ENCODE measurements at regions not wholly inside any gene's neighbourhood (a gene's known extent, or its start where the extent isn't known, plus 50 kb on each side); places are given as distances from the start of the nearest gene placed in this dataset.
A peak's percentile ranks its signal among the peaks of the same experiment; 100 is the strongest.

DNA sequence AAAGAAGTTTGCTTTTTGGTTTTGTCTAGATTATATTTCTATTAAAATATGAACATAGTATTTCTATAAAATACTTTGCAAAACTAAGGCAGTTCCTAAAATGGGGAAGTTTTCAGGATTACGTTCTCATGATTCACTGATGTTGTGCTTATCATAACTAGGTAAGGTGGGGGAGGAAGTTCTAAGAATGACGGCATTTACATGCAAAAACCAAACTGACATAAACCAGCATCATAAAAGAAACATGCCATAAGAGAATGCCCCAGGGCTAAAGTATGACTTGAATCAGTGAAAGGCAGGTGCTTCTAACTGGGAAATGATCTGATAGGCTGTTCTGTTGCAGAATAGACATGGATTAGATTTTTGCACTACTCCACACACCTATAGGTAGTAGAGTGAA is 204.7 kb upstream of the JADE1 start:
- no peak overlapping the region for H3K27ac Mint-ChIP-seq
- H3K36me3 Mint-ChIP-seq (ENCODE audit: low read depth) = no peaks in the 10 kb centered on the region
- H3K4me1 Mint-ChIP-seq = peaks cover 21% of the 10 kb centered on the region
- DNase-seq = no peak
- TF ChIP-seq, protein P1, sequence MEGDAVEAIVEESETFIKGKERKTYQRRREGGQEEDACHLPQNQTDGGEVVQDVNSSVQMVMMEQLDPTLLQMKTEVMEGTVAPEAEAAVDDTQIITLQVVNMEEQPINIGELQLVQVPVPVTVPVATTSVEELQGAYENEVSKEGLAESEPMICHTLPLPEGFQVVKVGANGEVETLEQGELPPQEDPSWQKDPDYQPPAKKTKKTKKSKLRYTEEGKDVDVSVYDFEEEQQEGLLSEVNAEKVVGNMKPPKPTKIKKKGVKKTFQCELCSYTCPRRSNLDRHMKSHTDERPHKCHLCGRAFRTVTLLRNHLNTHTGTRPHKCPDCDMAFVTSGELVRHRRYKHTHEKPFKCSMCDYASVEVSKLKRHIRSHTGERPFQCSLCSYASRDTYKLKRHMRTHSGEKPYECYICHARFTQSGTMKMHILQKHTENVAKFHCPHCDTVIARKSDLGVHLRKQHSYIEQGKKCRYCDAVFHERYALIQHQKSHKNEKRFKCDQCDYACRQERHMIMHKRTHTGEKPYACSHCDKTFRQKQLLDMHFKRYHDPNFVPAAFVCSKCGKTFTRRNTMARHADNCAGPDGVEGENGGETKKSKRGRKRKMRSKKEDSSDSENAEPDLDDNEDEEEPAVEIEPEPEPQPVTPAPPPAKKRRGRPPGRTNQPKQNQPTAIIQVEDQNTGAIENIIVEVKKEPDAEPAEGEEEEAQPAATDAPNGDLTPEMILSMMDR (IDR thresholded peaks at IDR 0.05) = no peak
- H3K9me3 Mint-ChIP-seq = no peaks in the 10 kb centered on the region
- H3K27me3 Mint-ChIP-seq (ENCODE audit: low read depth, poor library complexity) = no peaks in the 10 kb centered on the region
- no peak overlapping the region for H3K4me3 Mint-ChIP-seq

DNA sequence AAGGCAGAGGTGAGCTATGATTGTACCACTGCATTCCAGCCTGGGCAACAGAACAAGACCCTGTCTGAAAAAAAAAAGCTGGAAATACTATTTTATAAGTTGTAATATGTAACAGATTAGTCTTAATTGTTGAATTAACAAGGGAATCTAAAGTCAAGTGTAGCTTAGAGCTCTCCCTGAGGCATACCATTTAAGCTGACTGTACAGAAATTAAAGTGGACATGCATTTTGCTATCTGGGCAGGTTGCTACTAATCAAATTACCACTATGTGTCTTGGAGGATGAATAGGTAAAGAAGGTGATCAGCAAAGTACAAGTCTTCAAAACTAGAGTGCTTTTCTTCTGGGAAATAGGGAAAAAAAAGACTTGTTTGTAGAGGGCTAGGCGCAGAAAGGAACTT is 205.3 kb upstream of the JADE1 start:
- H3K27me3 Mint-ChIP-seq (ENCODE audit: low read depth, poor library complexity) = no peaks in the 10 kb centered on the region
- no peak overlapping the region for H3K27ac Mint-ChIP-seq
- TF ChIP-seq, protein P1 (IDR thresholded peaks at IDR 0.05) = no peak
- H3K36me3 Mint-ChIP-seq (ENCODE audit: low read depth) = no peaks in the 10 kb centered on the region
- peaks cover 27% of the 10 kb centered on the region for H3K4me1 Mint-ChIP-seq
- no peak for DNase-seq
- no peak overlapping the region for H3K4me3 Mint-ChIP-seq
- no peaks in the 10 kb centered on the region for H3K9me3 Mint-ChIP-seq

GRCh38 chr4:128603081-128603480 is 206.4 kb upstream of the JADE1 start:
- TF ChIP-seq, protein P1 (IDR thresholded peaks at IDR 0.05) = no peak
- H3K4me1 Mint-ChIP-seq = peaks cover 39% of the 10 kb centered on the region

GRCh38 chr4:128601991-128602695 is 207.4 kb upstream of the JADE1 start:
- no peak overlapping the region for H3K27ac Mint-ChIP-seq
- peaks cover 7% of the 10 kb centered on the region for H3K9me3 Mint-ChIP-seq
- no peaks in the 10 kb centered on the region for H3K36me3 Mint-ChIP-seq (ENCODE audit: low read depth)
- no peak overlapping the region for H3K4me3 Mint-ChIP-seq
- H3K27me3 Mint-ChIP-seq (ENCODE audit: low read depth, poor library complexity) = peaks cover 3% of the 10 kb centered on the region
- DNase-seq = no peak
- peaks cover 48% of the 10 kb centered on the region for H3K4me1 Mint-ChIP-seq
- TF ChIP-seq, protein P1 (IDR thresholded peaks at IDR 0.05) = no peak

More at GRCh38 chr4:128603081-128603480, 206.4 kb upstream of the JADE1 start:
- H3K36me3 Mint-ChIP-seq (ENCODE audit: low read depth) = no peaks in the 10 kb centered on the region
- no peak overlapping the region for H3K27ac Mint-ChIP-seq
- H3K9me3 Mint-ChIP-seq = peaks cover 7% of the 10 kb centered on the region
- no peak for DNase-seq
- H3K27me3 Mint-ChIP-seq (ENCODE audit: low read depth, poor library complexity) = peaks cover 3% of the 10 kb centered on the region
- no peak overlapping the region for H3K4me3 Mint-ChIP-seq

DNA sequence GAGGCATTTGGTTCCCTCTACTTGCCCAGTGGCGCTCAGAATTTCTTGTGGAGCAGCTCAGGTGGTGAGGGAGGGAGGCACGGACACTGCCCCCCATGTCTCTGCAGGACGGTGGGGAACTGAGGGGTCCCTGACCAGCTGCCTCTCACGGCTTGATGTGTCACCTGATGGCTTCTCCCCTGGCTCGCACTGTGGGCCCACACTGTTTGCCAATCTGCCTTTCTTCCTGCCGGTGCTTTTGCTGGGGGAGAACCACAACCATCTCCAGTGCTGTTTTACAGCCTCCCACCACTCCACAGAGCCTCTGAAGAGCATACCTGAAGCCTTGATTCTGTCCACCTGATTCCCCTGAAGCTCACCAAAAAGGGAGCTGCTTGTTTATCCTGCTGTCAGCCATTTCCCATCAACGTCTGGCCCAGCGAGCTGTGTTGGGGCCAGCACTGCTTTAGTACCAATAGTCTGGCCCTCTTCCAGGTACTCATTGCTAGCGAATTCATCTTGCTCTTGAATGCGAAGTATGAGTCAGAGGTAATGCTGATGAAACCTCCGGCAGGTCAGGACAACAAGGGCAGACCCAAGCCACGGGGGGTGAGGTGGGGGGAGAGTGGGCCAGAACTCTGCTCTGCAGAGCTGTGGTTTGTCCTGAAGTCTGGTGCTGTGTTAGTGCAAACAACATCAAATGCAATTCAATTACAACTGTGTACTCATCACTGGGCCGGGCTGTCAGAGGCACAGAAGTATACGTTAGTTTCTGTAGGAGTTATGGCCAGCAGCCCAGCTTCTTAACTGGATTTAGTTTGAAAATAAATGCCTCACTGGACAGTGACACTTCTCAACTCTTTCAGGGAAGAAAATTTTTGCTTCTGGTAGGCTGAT is 208.3 kb upstream of the JADE1 start:
- H3K36me3 Mint-ChIP-seq (ENCODE audit: low read depth) = peaks cover 4% of the 10 kb centered on the region
- peak overlapping the region; percentile 31 for H3K4me3 Mint-ChIP-seq
- H3K4me1 Mint-ChIP-seq = peaks cover 57% of the 10 kb centered on the region
- H3K9me3 Mint-ChIP-seq = peaks cover 13% of the 10 kb centered on the region
- peak overlapping the region; percentile 89 for H3K27ac Mint-ChIP-seq
- H3K27me3 Mint-ChIP-seq (ENCODE audit: low read depth, poor library complexity) = peaks cover 3% of the 10 kb centered on the region
- TF ChIP-seq, protein P1 (IDR thresholded peaks at IDR 0.05) = no peak
- DNase-seq = no peak

All from nephron progenitor cell (in vitro differentiated cells).